OCI-LY3 (cell line): ENCODE measurements at regions not wholly inside any gene's neighbourhood (a gene's known extent, or its start where the extent isn't known, plus 50 kb on each side); places are given as distances from the start of the nearest gene placed in this dataset.

Experiments
- H2AFZ ChIP-seq: fragments of 200-600, 300-600 bp; shearing (Covaris generic); 2 replicates; pipeline ENCODE4 v1.6.0; 2014; ENCODE audit warnings: antibody characterized with exemption, low read depth, low read length
- H3K27ac ChIP-seq: fragments of 200-600, 300-600 bp; sonication (generic); 2 replicates; pipeline ENCODE4 v1.5.1; 2014; ENCODE audit warnings: mild to moderate bottlenecking, low read length, moderate library complexity, mixed read lengths
- H3K27me3 ChIP-seq: fragments of 200-600, 300-600 bp; sonication (generic); 2 replicates; pipeline ENCODE4 v1.6.1; 2014; ENCODE audit warnings: low read depth, low read length, mixed read lengths
- H3K36me3 ChIP-seq: fragments of 200-600, 300-600 bp; sonication (generic); replicated peaks from 2 replicates; pipeline ENCODE3; 2014; ENCODE audit warnings: low read depth, low read length, mixed read lengths
- H3K4me1 ChIP-seq: fragments of 300-600, 200-600 bp; sonication (generic); 2 replicates; pipeline ENCODE4 v1.6.1; 2014; ENCODE audit warnings: low read length, mixed read lengths
- H3K4me2 ChIP-seq: fragments of 200-600, 300-600 bp; sonication (generic); 2 replicates; pipeline ENCODE4 v1.6.1; 2014; ENCODE audit warnings: low read length, mixed read lengths
- H3K4me3 ChIP-seq: fragments of 300-600, 200-600 bp; sonication (generic); 2 replicates; pipeline ENCODE4 v1.5.1; 2014; ENCODE audit warnings: antibody characterized with exemption, mild to moderate bottlenecking, low read length, moderate library complexity
- H3K79me2 ChIP-seq: fragments of 300-600, 200-600 bp; shearing (Covaris generic); 2 replicates; pipeline ENCODE4 v1.6.1; 2014; ENCODE audit warnings: mild to moderate bottlenecking, low read length, mixed read lengths
- H3K9ac ChIP-seq: fragments of 300-600, 200-600 bp; shearing (Covaris generic); 2 replicates; pipeline ENCODE4 v1.6.0; 2014; ENCODE audit warnings: mild to moderate bottlenecking, low read length, moderate library complexity
- H3K9me3 ChIP-seq: fragments of 200-600, 300-600 bp; shearing (Covaris generic); 2 replicates; pipeline ENCODE4 v1.6.1; 2014; ENCODE audit warnings: low read length, mixed read lengths; ENCODE audit not compliant: insufficient read depth
- H4K20me1 ChIP-seq: fragments of 200-600, 300-600 bp; sonication (generic); 2 replicates; pipeline ENCODE4 v1.6.1; 2016; ENCODE audit warnings: low read length, mixed read lengths; ENCODE audit not compliant: insufficient read depth
- CTCF ChIP-seq: fragments of 200-600, 300-600 bp; sonication (generic); IDR thresholded peaks from 2 replicates; pipeline ENCODE4 v1.5.1; 2014; ENCODE audit warnings: antibody characterized with exemption, low read length, low read depth
- EZH2phosphoT487 ChIP-seq: fragments of 200-600 bp; shearing (Covaris generic); IDR thresholded peaks from 2 replicates; pipeline ENCODE4 v1.6.1; 2018; ENCODE audit warnings: antibody characterized with exemption, mixed run types, low read depth

DNA sequence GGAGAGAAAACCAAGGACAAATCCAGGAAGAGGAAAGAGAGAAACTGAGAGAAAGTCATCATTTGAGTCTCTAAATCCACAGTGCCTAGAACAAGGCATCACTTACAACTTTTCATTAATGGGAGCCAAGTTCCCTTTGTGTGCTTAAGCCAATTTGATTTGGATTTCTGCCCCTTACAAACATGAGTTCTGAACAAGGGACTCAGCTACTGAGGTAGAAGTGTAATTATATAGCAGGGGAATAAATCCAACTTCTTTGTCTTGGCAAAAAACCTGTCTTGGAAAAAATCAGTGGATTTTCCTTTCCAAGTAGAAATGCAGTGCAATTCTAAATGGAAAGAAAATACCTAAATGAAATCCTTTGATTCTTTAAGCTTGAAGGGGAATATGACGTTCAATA, 307.2 kb upstream of the CNTN3 start:
- no peak overlapping the region for H3K4me2 ChIP-seq
- no peak overlapping the region for H3K4me3 ChIP-seq
- no peaks in the 10 kb centered on the region for H3K36me3 ChIP-seq
- H2AFZ ChIP-seq = no peak overlapping the region
- no peaks in the 10 kb centered on the region for H3K79me2 ChIP-seq
- no peaks in the 10 kb centered on the region for H4K20me1 ChIP-seq
- no peaks in the 10 kb centered on the region for H3K9me3 ChIP-seq
- TF ChIP-seq EZH2phosphoT487 = no peak
- TF ChIP-seq CTCF = no peak
- no peaks in the 10 kb centered on the region for H3K27me3 ChIP-seq
- H3K9ac ChIP-seq = no peak overlapping the region
- no peak overlapping the region for H3K27ac ChIP-seq
- no peaks in the 10 kb centered on the region for H3K4me1 ChIP-seq

GRCh38 chr3:74920721-74921350, 306.4 kb upstream of the CNTN3 start:
- no peak overlapping the region for H3K9ac ChIP-seq
- no peak overlapping the region for H3K4me2 ChIP-seq
- H3K27ac ChIP-seq = no peak overlapping the region
- no peaks in the 10 kb centered on the region for H4K20me1 ChIP-seq
- H3K9me3 ChIP-seq = no peaks in the 10 kb centered on the region
- no peaks in the 10 kb centered on the region for H3K36me3 ChIP-seq
- H3K79me2 ChIP-seq = no peaks in the 10 kb centered on the region
- H2AFZ ChIP-seq = no peak overlapping the region; the same call in 1 of the 2 replicates
- H3K4me1 ChIP-seq = no peaks in the 10 kb centered on the region
- TF ChIP-seq CTCF (no peak), EZH2phosphoT487 (no peak)
- H3K4me3 ChIP-seq = no peak overlapping the region
- H3K27me3 ChIP-seq = no peaks in the 10 kb centered on the region

DNA sequence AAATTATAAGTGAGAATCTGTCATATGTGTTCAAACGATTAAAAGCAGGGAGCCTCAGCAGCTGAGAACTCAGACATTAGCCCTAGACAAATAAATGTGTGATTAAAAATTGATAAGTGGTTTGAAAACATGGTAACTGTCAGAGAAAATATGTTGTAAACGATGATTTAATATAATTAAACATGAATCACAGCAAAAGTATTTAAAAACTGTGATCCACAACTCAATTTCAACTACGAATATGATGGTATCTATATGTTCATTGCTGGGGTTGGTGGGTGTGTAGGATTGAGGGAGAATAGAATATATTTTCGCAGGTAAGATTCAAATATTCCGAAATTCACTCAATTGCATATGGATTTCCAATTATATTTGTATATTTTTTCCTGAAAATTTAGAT, 302.2 kb upstream of the CNTN3 start:
- no peak overlapping the region for H3K9ac ChIP-seq
- no peaks in the 10 kb centered on the region for H3K27me3 ChIP-seq
- H3K4me2 ChIP-seq = no peak overlapping the region
- no peak overlapping the region for H3K27ac ChIP-seq
- TF ChIP-seq EZH2phosphoT487 (no peak), CTCF (no peak)
- no peak overlapping the region for H3K4me3 ChIP-seq
- H3K36me3 ChIP-seq = no peaks in the 10 kb centered on the region
- H3K4me1 ChIP-seq = no peaks in the 10 kb centered on the region
- no peaks in the 10 kb centered on the region for H3K9me3 ChIP-seq
- H3K79me2 ChIP-seq = no peaks in the 10 kb centered on the region
- no peak overlapping the region for H2AFZ ChIP-seq
- H4K20me1 ChIP-seq = no peaks in the 10 kb centered on the region

GRCh38 chr3:74906181-74906580, 291.7 kb upstream of the CNTN3 start:
- H2AFZ ChIP-seq = no peak overlapping the region
- no peak for TF ChIP-seq CTCF
- no peak for TF ChIP-seq EZH2phosphoT487
- no peaks in the 10 kb centered on the region for H3K36me3 ChIP-seq
- H3K27me3 ChIP-seq = no peaks in the 10 kb centered on the region
- H3K4me1 ChIP-seq = no peaks in the 10 kb centered on the region
- H3K4me3 ChIP-seq = no peak overlapping the region
- H3K9ac ChIP-seq = no peak overlapping the region
- H4K20me1 ChIP-seq = no peaks in the 10 kb centered on the region
- no peaks in the 10 kb centered on the region for H3K9me3 ChIP-seq
- no peaks in the 10 kb centered on the region for H3K79me2 ChIP-seq
- H3K27ac ChIP-seq = no peak overlapping the region
- no peak overlapping the region for H3K4me2 ChIP-seq
